Right lobe of liver (tissue), 4 donors: ENCODE measurements at regions not wholly inside any gene's neighbourhood (a gene's known extent, or its start where the extent isn't known, plus 50 kb on each side); places are given as distances from the start of the nearest gene placed in this dataset.

ENCODE experiments used
- CTCF ChIP-seq, 4 donors: fragments of 200-600 bp in 3 of 4; fragments of 450-650 bp in 1 of 4; IDR thresholded peaks; one replicate each; pipeline versions ENCODE4 v1.5.1 to v1.8.0; 2016 to 2022; ENCODE audit warnings: antibody characterized with exemption in 4 of 4, mild to moderate bottlenecking in 2 of 4
- POLR2A ChIP-seq: fragments of 450-650 bp; IDR thresholded peaks from one replicate; pipeline ENCODE4 v1.6.1; 2017; ENCODE audit warnings: antibody characterized with exemption, mild to moderate bottlenecking
- donor health status: DM: no; HTN: no; CAD: no.
- donor health status: DM: no; HTN: no; CAD: no.
- donor health status: DM: no; HTN: yes; CAD: no.

- TF ChIP-seq POLR2A = no peak
- TF ChIP-seq CTCF (IDR thresholded peaks at IDR 0.05) = no peak
Measured at GRCh38 chr13:44323754-44324153, 49.9 kb upstream of the SERP2 start.
